Endothelial cell (in vitro differentiated cells): ENCODE measurements at regions not wholly inside any gene's neighbourhood (a gene's known extent, or its start where the extent isn't known, plus 50 kb on each side); places are given as distances from the start of the nearest gene placed in this dataset.

Experiments
- DNase-seq: peaks from one replicate; pipeline ENCODE4 v3.0.0; 2021; ENCODE audit warnings: low spot score
- H3K27ac Mint-ChIP-seq: one replicate; pipeline ENCODE4 v1.8.0; 2021; ENCODE audit warnings: mixed read lengths, inconsistent platforms; ENCODE audit not compliant: unreplicated experiment
- H3K27me3 Mint-ChIP-seq: one replicate; pipeline ENCODE4 v1.8.0; 2021; ENCODE audit warnings: mild to moderate bottlenecking, moderate library complexity, mixed read lengths, inconsistent platforms; ENCODE audit not compliant: unreplicated experiment
- H3K36me3 Mint-ChIP-seq: one replicate; pipeline ENCODE4 v1.8.0; 2021; ENCODE audit warnings: mild to moderate bottlenecking, low read depth, mixed read lengths, inconsistent platforms; ENCODE audit not compliant: unreplicated experiment
- H3K4me1 Mint-ChIP-seq: one replicate; pipeline ENCODE4 v1.8.0; 2021; ENCODE audit warnings: mild to moderate bottlenecking, mixed read lengths, inconsistent platforms; ENCODE audit not compliant: unreplicated experiment
- H3K4me3 Mint-ChIP-seq: one replicate; pipeline ENCODE4 v1.8.0; 2021; ENCODE audit warnings: mild to moderate bottlenecking, mixed read lengths, inconsistent platforms; ENCODE audit not compliant: unreplicated experiment
- H3K9me3 Mint-ChIP-seq: one replicate; pipeline ENCODE4 v1.8.0; 2021; ENCODE audit warnings: mixed read lengths, inconsistent platforms; ENCODE audit not compliant: unreplicated experiment
- TF ChIP-seq, protein P1 (sequence below): fragments of 200-600 bp; sonication (generic); IDR thresholded peaks from one replicate; pipeline ENCODE4 v1.5.0; 2021; ENCODE audit warnings: antibody characterized with exemption; ENCODE audit not compliant: unreplicated experiment

DNA sequence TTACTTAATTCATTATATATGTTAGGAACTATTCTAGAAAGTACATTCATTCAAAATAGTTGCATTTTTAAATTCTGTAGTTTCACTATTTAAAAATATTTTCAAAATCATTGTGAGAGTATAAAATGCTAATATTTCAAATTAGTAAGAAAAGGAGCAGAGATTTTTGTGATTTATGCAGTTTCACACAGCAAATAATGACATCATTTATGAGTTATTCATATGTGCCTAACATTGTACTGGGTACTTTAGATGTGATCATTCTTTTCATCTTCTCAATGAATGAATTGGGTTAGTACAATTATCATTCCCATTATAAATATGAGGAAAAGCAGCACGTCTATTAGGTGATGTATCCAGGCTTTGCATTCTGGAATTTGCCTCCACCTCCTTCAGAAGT lies 1451.0 kb upstream of the IGFBP7 start:
- no peak for DNase-seq
- H3K27me3 Mint-ChIP-seq = no peaks in the 10 kb centered on the region
- no peak overlapping the region for H3K27ac Mint-ChIP-seq
- TF ChIP-seq, protein P1, sequence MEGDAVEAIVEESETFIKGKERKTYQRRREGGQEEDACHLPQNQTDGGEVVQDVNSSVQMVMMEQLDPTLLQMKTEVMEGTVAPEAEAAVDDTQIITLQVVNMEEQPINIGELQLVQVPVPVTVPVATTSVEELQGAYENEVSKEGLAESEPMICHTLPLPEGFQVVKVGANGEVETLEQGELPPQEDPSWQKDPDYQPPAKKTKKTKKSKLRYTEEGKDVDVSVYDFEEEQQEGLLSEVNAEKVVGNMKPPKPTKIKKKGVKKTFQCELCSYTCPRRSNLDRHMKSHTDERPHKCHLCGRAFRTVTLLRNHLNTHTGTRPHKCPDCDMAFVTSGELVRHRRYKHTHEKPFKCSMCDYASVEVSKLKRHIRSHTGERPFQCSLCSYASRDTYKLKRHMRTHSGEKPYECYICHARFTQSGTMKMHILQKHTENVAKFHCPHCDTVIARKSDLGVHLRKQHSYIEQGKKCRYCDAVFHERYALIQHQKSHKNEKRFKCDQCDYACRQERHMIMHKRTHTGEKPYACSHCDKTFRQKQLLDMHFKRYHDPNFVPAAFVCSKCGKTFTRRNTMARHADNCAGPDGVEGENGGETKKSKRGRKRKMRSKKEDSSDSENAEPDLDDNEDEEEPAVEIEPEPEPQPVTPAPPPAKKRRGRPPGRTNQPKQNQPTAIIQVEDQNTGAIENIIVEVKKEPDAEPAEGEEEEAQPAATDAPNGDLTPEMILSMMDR = no peak
- no peaks in the 10 kb centered on the region for H3K36me3 Mint-ChIP-seq
- H3K4me1 Mint-ChIP-seq = no peaks in the 10 kb centered on the region
- H3K9me3 Mint-ChIP-seq = no peaks in the 10 kb centered on the region
- H3K4me3 Mint-ChIP-seq = no peak overlapping the region

DNA sequence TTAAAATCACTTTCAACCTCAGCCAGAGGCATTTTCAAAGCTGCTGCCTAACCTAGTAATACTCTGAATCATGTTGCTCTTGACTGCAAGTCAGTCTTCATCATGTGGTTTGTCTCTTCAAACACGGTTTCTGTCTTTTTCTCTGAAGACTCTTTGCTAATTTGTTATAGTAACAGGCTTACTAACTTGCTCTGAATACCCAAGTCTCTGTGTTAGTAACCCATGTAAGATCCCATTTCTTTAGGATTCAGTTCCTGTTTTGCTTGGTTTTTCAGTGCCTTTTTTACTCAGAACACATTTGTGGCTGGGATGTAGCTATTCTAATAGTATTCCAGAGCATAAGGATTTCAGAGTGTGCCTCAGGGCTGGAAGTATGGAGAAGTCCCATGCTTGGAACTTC lies 1450.6 kb upstream of the IGFBP7 start:
- Mint-ChIP-seq H3K27ac (no peak overlapping the region), H3K4me1 (no peaks in the 10 kb centered on the region), H3K9me3 (no peaks in the 10 kb centered on the region), H3K36me3 (no peaks in the 10 kb centered on the region), H3K27me3 (no peaks in the 10 kb centered on the region), H3K4me3 (no peak overlapping the region)
- TF ChIP-seq, protein P1 = no peak
- DNase-seq = no peak

DNA sequence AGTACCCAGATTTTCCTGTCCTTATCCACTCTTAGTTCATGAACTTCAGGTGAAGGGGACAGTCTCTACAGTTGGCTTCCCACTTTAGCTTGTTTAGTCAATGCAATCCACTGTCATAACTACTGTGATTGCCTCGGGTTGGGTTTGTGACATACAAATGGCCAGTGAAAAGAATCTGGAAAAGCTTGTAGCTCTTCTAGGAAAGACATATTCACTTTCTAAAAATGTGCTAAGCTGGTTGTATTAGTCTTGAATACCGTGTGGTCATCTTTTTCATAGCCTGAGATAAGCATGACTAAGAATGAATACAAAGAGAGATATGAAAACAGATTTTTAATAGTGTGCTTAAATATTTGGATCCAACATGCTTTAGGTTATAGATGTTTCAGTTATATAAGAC lies 1443.5 kb upstream of the IGFBP7 start:
- no peak overlapping the region for H3K27ac Mint-ChIP-seq
- no peaks in the 10 kb centered on the region for H3K4me1 Mint-ChIP-seq
- H3K27me3 Mint-ChIP-seq = no peaks in the 10 kb centered on the region
- no peaks in the 10 kb centered on the region for H3K36me3 Mint-ChIP-seq
- H3K9me3 Mint-ChIP-seq = no peaks in the 10 kb centered on the region
- TF ChIP-seq, protein P1 = no peak
- DNase-seq = no peak
- no peak overlapping the region for H3K4me3 Mint-ChIP-seq

DNA sequence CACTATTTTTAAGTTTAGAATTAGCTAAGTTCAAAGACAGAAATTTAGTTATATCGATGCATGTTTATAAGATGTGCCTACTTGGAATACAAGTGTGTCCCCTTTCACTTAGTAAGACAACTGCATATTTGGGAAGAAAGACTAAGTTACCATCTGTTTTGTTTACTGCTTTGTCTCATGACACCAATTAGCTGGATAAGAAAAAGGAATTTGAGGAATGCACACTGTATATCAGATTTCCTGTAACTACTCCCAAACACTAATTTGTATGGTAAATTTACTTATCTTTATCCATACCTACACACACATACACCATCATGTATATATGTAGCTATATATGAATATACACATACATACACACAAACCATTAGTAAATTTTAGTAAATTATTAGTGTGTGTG lies 1442.8 kb upstream of the IGFBP7 start:
- no peaks in the 10 kb centered on the region for H3K27me3 Mint-ChIP-seq
- H3K9me3 Mint-ChIP-seq = no peaks in the 10 kb centered on the region
- no peak overlapping the region for H3K4me3 Mint-ChIP-seq
- H3K36me3 Mint-ChIP-seq = no peaks in the 10 kb centered on the region
- no peak for DNase-seq
- H3K27ac Mint-ChIP-seq = no peak overlapping the region
- no peaks in the 10 kb centered on the region for H3K4me1 Mint-ChIP-seq
- TF ChIP-seq, protein P1 = no peak

DNA sequence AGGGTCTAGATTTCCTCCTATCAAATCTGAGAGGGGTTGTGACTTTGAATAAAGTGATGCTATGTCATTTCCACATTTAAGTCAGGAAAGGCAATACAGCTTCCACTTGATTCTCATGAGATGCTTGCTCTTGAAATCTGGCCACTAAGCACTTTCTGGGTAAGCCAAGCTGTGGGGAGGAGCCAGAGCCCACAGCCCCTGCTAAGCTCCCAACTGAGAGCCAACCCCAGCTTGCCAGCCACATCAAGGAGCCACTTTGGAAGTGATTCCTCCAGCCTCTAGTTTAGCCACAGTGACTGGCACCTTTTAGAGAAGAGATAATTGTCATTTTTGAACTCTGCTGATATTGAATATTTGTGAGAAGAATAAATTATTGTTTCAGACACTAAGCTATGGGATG lies 1441.5 kb upstream of the IGFBP7 start:
- H3K4me3 Mint-ChIP-seq = no peak overlapping the region
- H3K27ac Mint-ChIP-seq = no peak overlapping the region
- H3K27me3 Mint-ChIP-seq = no peaks in the 10 kb centered on the region
- no peaks in the 10 kb centered on the region for H3K9me3 Mint-ChIP-seq
- H3K36me3 Mint-ChIP-seq = no peaks in the 10 kb centered on the region
- H3K4me1 Mint-ChIP-seq = no peaks in the 10 kb centered on the region
- TF ChIP-seq, protein P1 = no peak
- no peak for DNase-seq
